CD14-positive monocyte (primary cell): ENCODE measurements at regions not wholly inside any gene's neighbourhood (a gene's known extent, or its start where the extent isn't known, plus 50 kb on each side); places are given as distances from the start of the nearest gene placed in this dataset.
"Not testable (repeated sequence)": the region's sequence is repeated elsewhere in the genome, so short reads cannot be mapped to it uniquely, and the experiment has no call there.

ENCODE experiments used
- DNase-seq, 3 donors: peaks; one replicate each; pipeline ENCODE4 v3.0.0-alpha.2; 2011 to 2022
- H2AFZ ChIP-seq: 2 replicates; pipeline ENCODE4 v1.6.0; 2012; ENCODE audit warnings: mild to moderate bottlenecking, low read depth, low read length, inconsistent platforms; ENCODE audit not compliant: insufficient read depth, poor library complexity, severe bottlenecking
- H3K27ac ChIP-seq, 2 donors: 1 replicate in 1 of 2; 2 replicates in 1 of 2; pipeline ENCODE4 v1.5.1; 2012 to 2013; ENCODE audit warnings: low read length in 2 of 2, control low read depth in 1 of 2, inconsistent platforms in 1 of 2, low read depth in 1 of 2, mild to moderate bottlenecking in 1 of 2
- H3K27me3 ChIP-seq, 2 donors: one replicate each; pipeline versions ENCODE4 v1.6.0 to v1.6.1; 2011 to 2013; ENCODE audit warnings: low read length in 2 of 2; ENCODE audit not compliant: control insufficient read depth in 2 of 2, insufficient read depth in 2 of 2
- H3K36me3 ChIP-seq, 2 donors: replicated peaks in 1 of 2; 1 replicate in 1 of 2; 2 replicates in 1 of 2; pipeline versions ENCODE4 v1.5.1 to v1.6.1; 2012 to 2013; ENCODE audit warnings: low read length in 2 of 2, control low read depth in 1 of 2, inconsistent platforms in 1 of 2, mild to moderate bottlenecking in 1 of 2; ENCODE audit not compliant: insufficient read depth in 2 of 2, control insufficient read depth in 1 of 2
- H3K4me1 ChIP-seq, 2 donors: 1 replicate in 1 of 2; 2 replicates in 1 of 2; pipeline versions ENCODE4 v1.5.1 to v1.6.1; 2012 to 2013; ENCODE audit warnings: low read length in 2 of 2, control low read depth in 1 of 2, inconsistent platforms in 1 of 2, mild to moderate bottlenecking in 1 of 2, moderate library complexity in 1 of 2; ENCODE audit not compliant: insufficient read depth in 2 of 2, control insufficient read depth in 1 of 2
- H3K4me2 ChIP-seq: replicated peaks from 2 replicates; pipeline ENCODE3; 2012; ENCODE audit warnings: low read length, moderate library complexity, mild to moderate bottlenecking; ENCODE audit not compliant: poor library complexity, severe bottlenecking; ENCODE audit errors: extremely low read depth
- H3K4me3 ChIP-seq, 3 experiments: fragments of 200-600 bp in 1 of 3; sonication (generic) in 1 of 3; replicated peaks in 1 of 3; 1 replicate in 2 of 3; 2 replicates in 1 of 3; pipeline ENCODE4 v1.5.1; 2011 to 2013; ENCODE audit warnings: low read length in 3 of 3, mild to moderate bottlenecking in 3 of 3, control low read depth in 2 of 3, low read depth in 2 of 3, inconsistent platforms in 1 of 3, moderate library complexity in 1 of 3
- H3K79me2 ChIP-seq: 2 replicates; pipeline ENCODE4 v1.6.0; 2012; ENCODE audit warnings: mild to moderate bottlenecking, control low read depth, inconsistent platforms, low read length, moderate library complexity; ENCODE audit not compliant: insufficient read depth
- H3K9ac ChIP-seq: 2 replicates; pipeline ENCODE4 v1.6.0; 2017; ENCODE audit warnings: low read length, mild to moderate bottlenecking; ENCODE audit not compliant: insufficient read depth, poor library complexity, severe bottlenecking
- H3K9me3 ChIP-seq, 2 donors: replicated peaks in 1 of 2; 1 replicate in 1 of 2; 2 replicates in 1 of 2; pipeline versions ENCODE4 v1.5.1 to v1.6.1; 2012 to 2013; ENCODE audit warnings: low read length in 2 of 2, control low read depth in 1 of 2; ENCODE audit not compliant: control insufficient read depth in 1 of 2, insufficient read depth in 1 of 2
- H4K20me1 ChIP-seq: 2 replicates; pipeline ENCODE4 v1.6.0; 2012; ENCODE audit warnings: mild to moderate bottlenecking, low read length, control low read depth, moderate library complexity; ENCODE audit not compliant: insufficient read depth
- H3K27ac Mint-ChIP-seq, 7 donors: one replicate each; pipeline ENCODE4 v1.8.0; 2020; ENCODE audit warnings: mild to moderate bottlenecking in 7 of 7, mixed read lengths in 7 of 7, moderate library complexity in 6 of 7, inconsistent platforms in 2 of 7
- H3K27me3 Mint-ChIP-seq, 3 donors: one replicate each; pipeline ENCODE4 v1.8.0; 2021 to 2022; ENCODE audit warnings: low read depth in 3 of 3, mild to moderate bottlenecking in 3 of 3, mixed read lengths in 3 of 3, moderate library complexity in 3 of 3, inconsistent platforms in 1 of 3
- H3K36me3 Mint-ChIP-seq, 2 donors: one replicate each; pipeline ENCODE4 v1.8.0; 2020; ENCODE audit warnings: mixed read lengths in 2 of 2, inconsistent platforms in 1 of 2, mild to moderate bottlenecking in 1 of 2
- H3K4me1 Mint-ChIP-seq: one replicate; pipeline ENCODE4 v1.8.0; 2020; ENCODE audit warnings: mild to moderate bottlenecking, mixed read lengths
- H3K4me3 Mint-ChIP-seq, 2 donors: one replicate each; pipeline ENCODE4 v1.8.0; 2020; ENCODE audit warnings: mild to moderate bottlenecking in 2 of 2, mixed read lengths in 2 of 2, moderate library complexity in 1 of 2
- H3K9me3 Mint-ChIP-seq, 7 donors: one replicate each; pipeline ENCODE4 v1.8.0; 2020 to 2022; ENCODE audit warnings: mixed read lengths in 7 of 7, mild to moderate bottlenecking in 6 of 7, moderate library complexity in 6 of 7, inconsistent platforms in 2 of 7
- CTCF ChIP-seq: fragments of 200-600 bp; IDR thresholded peaks from one replicate; pipeline ENCODE4 v1.8.0; 2022; ENCODE audit warnings: antibody characterized with exemption, mild to moderate bottlenecking
- WGBS: methylation state at CpG from one replicate; pipeline ENCODE4 v1.1.5; 2013; ENCODE audit warnings: missing lambda C conversion rate; ENCODE audit not compliant: insufficient coverage; 5-methylcytosine and 5-hydroxymethylcytosine counted together
- intact Hi-C, 2 donors: fragments of 100-400 bp; cut with micrococcal nuclease; formaldehyde crosslinking; loops; one replicate each; pipeline versions ENCODE4 v1.15.0 to v1.15.1; 2023

GRCh38 chrX:65821721-65822496 is 154.5 kb downstream of the MSN start:
- peak overlapping the region; percentile 75 for H2AFZ ChIP-seq
- H3K9me3 Mint-ChIP-seq = peaks cover 0 to 4% (median 0%) of the 10 kb centered on the region in 7 donors
- H3K4me1 ChIP-seq = no peaks in the 10 kb centered on the region
- peak overlapping the region; percentile 54 for H3K9ac ChIP-seq
- DNase-seq = peak; percentile 4 to 7 (median 5)
- no peaks in the 10 kb centered on the region for H3K79me2 ChIP-seq
- H3K4me2 ChIP-seq = peak overlapping the region; percentile 77
- H3K9me3 ChIP-seq = no peaks in the 10 kb centered on the region
- peak overlapping the region; percentile 81 to 86 for H3K4me3 Mint-ChIP-seq
- no peaks in the 10 kb centered on the region for H3K36me3 Mint-ChIP-seq
- intact Hi-C loops = no loop called here
- TF ChIP-seq CTCF = no peak
- H3K27ac ChIP-seq = peak overlapping the region in 1 of 2 donors; percentile 2
- H3K27ac Mint-ChIP-seq = no peak overlapping the region
- no peaks in the 10 kb centered on the region for H3K36me3 ChIP-seq
- H3K4me3 ChIP-seq = peak overlapping the region; percentile 38 to 75 (median 45)
- under 1% methylated on average over 24 of the region's 48 CpGs for WGBS
- H3K4me1 Mint-ChIP-seq = peaks cover 7% of the 10 kb centered on the region
- H3K27me3 ChIP-seq = peaks cover 4 to 30% of the 10 kb centered on the region in 2 donors
- H4K20me1 ChIP-seq = no peaks in the 10 kb centered on the region
- peaks cover 0 to 29% (median 0%) of the 10 kb centered on the region in 3 donors for H3K27me3 Mint-ChIP-seq

GRCh38 chrX:65819983-65820382 is 152.5 kb downstream of the MSN start:
- H3K9me3 Mint-ChIP-seq, H3K36me3 ChIP-seq, H3K27ac Mint-ChIP-seq, H3K4me3 Mint-ChIP-seq, H2AFZ ChIP-seq, H3K9ac ChIP-seq, H3K4me1 Mint-ChIP-seq, H3K4me3 ChIP-seq, H3K27ac ChIP-seq, intact Hi-C loops, DNase-seq, H3K36me3 Mint-ChIP-seq, H3K4me1 ChIP-seq, H3K79me2 ChIP-seq, H3K4me2 ChIP-seq, H3K9me3 ChIP-seq, H4K20me1 ChIP-seq: not testable (repeated sequence)
- H3K27me3 ChIP-seq = peaks cover 4 to 26% of the 10 kb centered on the region in 2 donors
- WGBS = no CpG with 5 or more reads among the region's 1 CpG
- H3K27me3 Mint-ChIP-seq = peaks cover 0 to 28% (median 2%) of the 10 kb centered on the region in 3 donors
